Uterus (tissue), 2 donors: ENCODE measurements at regions not wholly inside any gene's neighbourhood (a gene's known extent, or its start where the extent isn't known, plus 50 kb on each side); places are given as distances from the start of the nearest gene placed in this dataset.
"Not testable (repeated sequence)": the region's sequence is repeated elsewhere in the genome, so short reads cannot be mapped to it uniquely, and the experiment has no call there.

Experiments used
- POLR2A ChIP-seq, 2 donors: fragments of 450-650 bp; IDR thresholded peaks; one replicate each; pipeline ENCODE4 v1.6.1; 2016; ENCODE audit warnings: antibody characterized with exemption in 2 of 2, mild to moderate bottlenecking in 1 of 2, moderate library complexity in 1 of 2
- TF ChIP-seq, protein P1 (sequence below), 4 experiments: fragments of 200-600 bp in 2 of 4; fragments of 450-650 bp in 2 of 4; sonication (generic) in 2 of 4; IDR thresholded peaks; one replicate each; pipeline ENCODE4 v1.5.1; 2016 to 2019; ENCODE audit warnings: antibody characterized with exemption in 4 of 4, mild to moderate bottlenecking in 2 of 4, moderate library complexity in 1 of 4

DNA sequence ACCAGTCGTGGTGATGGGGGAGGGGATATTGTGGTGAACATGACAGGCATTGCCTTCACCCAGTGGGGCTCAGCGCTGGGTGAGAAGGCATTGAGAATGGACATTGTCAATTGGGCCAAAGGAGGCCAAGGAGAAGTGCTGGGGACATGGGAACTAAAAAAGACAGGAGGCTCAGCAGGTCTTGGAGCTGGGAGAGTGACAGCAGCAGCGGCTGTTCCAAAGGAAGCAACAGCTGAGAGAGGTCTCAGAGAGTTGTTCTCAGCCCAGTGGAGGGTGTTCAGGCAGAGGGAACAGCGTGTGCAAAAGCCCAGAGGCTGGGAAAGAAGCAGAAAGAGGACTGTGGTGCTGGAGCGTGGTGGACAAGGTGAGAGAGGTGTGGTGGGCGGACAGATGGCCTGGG lies 56.6 kb upstream of the ASNS start:
- TF ChIP-seq, protein P1, sequence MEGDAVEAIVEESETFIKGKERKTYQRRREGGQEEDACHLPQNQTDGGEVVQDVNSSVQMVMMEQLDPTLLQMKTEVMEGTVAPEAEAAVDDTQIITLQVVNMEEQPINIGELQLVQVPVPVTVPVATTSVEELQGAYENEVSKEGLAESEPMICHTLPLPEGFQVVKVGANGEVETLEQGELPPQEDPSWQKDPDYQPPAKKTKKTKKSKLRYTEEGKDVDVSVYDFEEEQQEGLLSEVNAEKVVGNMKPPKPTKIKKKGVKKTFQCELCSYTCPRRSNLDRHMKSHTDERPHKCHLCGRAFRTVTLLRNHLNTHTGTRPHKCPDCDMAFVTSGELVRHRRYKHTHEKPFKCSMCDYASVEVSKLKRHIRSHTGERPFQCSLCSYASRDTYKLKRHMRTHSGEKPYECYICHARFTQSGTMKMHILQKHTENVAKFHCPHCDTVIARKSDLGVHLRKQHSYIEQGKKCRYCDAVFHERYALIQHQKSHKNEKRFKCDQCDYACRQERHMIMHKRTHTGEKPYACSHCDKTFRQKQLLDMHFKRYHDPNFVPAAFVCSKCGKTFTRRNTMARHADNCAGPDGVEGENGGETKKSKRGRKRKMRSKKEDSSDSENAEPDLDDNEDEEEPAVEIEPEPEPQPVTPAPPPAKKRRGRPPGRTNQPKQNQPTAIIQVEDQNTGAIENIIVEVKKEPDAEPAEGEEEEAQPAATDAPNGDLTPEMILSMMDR (IDR thresholded peaks at IDR 0.05) = not testable (repeated sequence)
- TF ChIP-seq POLR2A (IDR thresholded peaks at IDR 0.05) = not testable (repeated sequence)
